B cell (primary cell): ENCODE measurements at regions not wholly inside any gene's neighbourhood (a gene's known extent, or its start where the extent isn't known, plus 50 kb on each side); places are given as distances from the start of the nearest gene placed in this dataset.

Experiments used
- ATAC-seq: fragments of 200-7000 bp; cut with Tn5 transposase; one replicate; pipeline ENCODE4 v1.10.0; 2021; ENCODE audit warnings: low read depth, mild to moderate bottlenecking, moderate number of reproducible peaks, moderate library complexity
- CTCF ChIA-PET: fragments of 350-600 bp; sonication (Branson Sonifier 250); formaldehyde crosslinking; loops from one replicate; lab custom pipeline; 2021; ENCODE audit warnings: antibody characterized with exemption, inconsistent platforms; lab: Charles Lee
- POLR2A ChIA-PET: fragments of 350-600 bp; sonication (Branson Sonifier 250); formaldehyde crosslinking; loops from one replicate; lab custom pipeline; 2021; ENCODE audit warnings: antibody characterized with exemption; lab: Charles Lee
- DNase-seq: peaks from one replicate; pipeline ENCODE4 v3.0.0; 2013
- H2AFZ ChIP-seq: 2 replicates; pipeline ENCODE4 v1.6.1; 2012; ENCODE audit warnings: mild to moderate bottlenecking, low read depth, low read length; ENCODE audit not compliant: insufficient read depth, poor library complexity, severe bottlenecking
- H3K27ac ChIP-seq, 2 donors: 1 replicate in 1 of 2; 2 replicates in 1 of 2; pipeline ENCODE4 v1.5.1; 2012 to 2013; ENCODE audit warnings: low read length in 2 of 2, mild to moderate bottlenecking in 2 of 2, moderate library complexity in 1 of 2
- H3K27me3 ChIP-seq, 4 experiments: fragments of 200-600 bp in 1 of 4; sonication (generic) in 1 of 4; replicated peaks in 1 of 4; 1 replicate in 2 of 4; 2 replicates in 2 of 4; pipeline versions ENCODE4 v1.6.1 to v1.7.0; 2013 to 2016; ENCODE audit warnings: low read length in 3 of 4, mild to moderate bottlenecking in 2 of 4, mixed read lengths in 1 of 4, moderate library complexity in 1 of 4; ENCODE audit not compliant: insufficient read depth in 4 of 4, control insufficient read depth in 3 of 4; ENCODE audit errors: control extremely low read depth in 1 of 4
- H3K36me3 ChIP-seq, 2 experiments: replicated peaks in 1 of 2; 1 replicate in 1 of 2; 2 replicates in 1 of 2; pipeline versions ENCODE4 v1.6.1 to v1.7.1; 2013; ENCODE audit warnings: low read length in 1 of 2; ENCODE audit not compliant: insufficient read depth in 2 of 2, control insufficient read depth in 1 of 2; ENCODE audit errors: control extremely low read depth in 1 of 2, extremely low read depth in 1 of 2
- H3K4me1 ChIP-seq, 2 donors: fragments of 200-600 bp in 1 of 2; sonication (generic) in 1 of 2; 1 replicate in 1 of 2; 2 replicates in 1 of 2; pipeline versions ENCODE4 v1.5.1 to v1.6.1; 2013 to 2017; ENCODE audit warnings: low read length in 2 of 2; ENCODE audit not compliant: control insufficient read depth in 2 of 2, insufficient read depth in 2 of 2
- H3K4me2 ChIP-seq: replicated peaks from 2 replicates; pipeline ENCODE3; 2012; ENCODE audit warnings: mild to moderate bottlenecking, low read depth, low read length; ENCODE audit not compliant: poor library complexity, severe bottlenecking
- H3K4me3 ChIP-seq, 5 experiments: fragments of 200-600 bp in 1 of 5; sonication (generic) in 1 of 5; 1 replicate in 3 of 5; 2 replicates in 2 of 5; pipeline versions ENCODE4 v1.5.1 to v1.7.0; 2011 to 2016; ENCODE audit warnings: low read length in 4 of 5, mild to moderate bottlenecking in 4 of 5, low read depth in 2 of 5, control low read depth in 1 of 5, moderate library complexity in 1 of 5; ENCODE audit not compliant: insufficient read depth in 1 of 5; ENCODE audit errors: control extremely low read depth in 1 of 5, extremely low read depth in 1 of 5
- H3K79me2 ChIP-seq: fragments of 200-600 bp; sonication (generic); one replicate; pipeline ENCODE4 v1.6.0; 2016; ENCODE audit warnings: low read length; ENCODE audit not compliant: control insufficient read depth, insufficient read depth
- H3K9ac ChIP-seq: fragments of 200-600 bp; sonication (generic); 2 replicates; pipeline ENCODE4 v1.6.1; 2017; ENCODE audit warnings: mild to moderate bottlenecking, low read length, moderate library complexity
- H3K9me3 ChIP-seq, 3 donors: one replicate each; pipeline versions ENCODE4 v1.6.1 to v1.7.1; 2013; ENCODE audit warnings: low read length in 2 of 3; ENCODE audit not compliant: control insufficient read depth in 2 of 3, insufficient read depth in 1 of 3; ENCODE audit errors: control extremely low read depth in 1 of 3
- H4K20me1 ChIP-seq: 2 replicates; pipeline ENCODE4 v1.6.0; 2012; ENCODE audit warnings: mild to moderate bottlenecking, low read length; ENCODE audit not compliant: insufficient read depth, control insufficient read depth, poor library complexity, severe bottlenecking
- H3K27ac Mint-ChIP-seq: one replicate; pipeline ENCODE4 v1.8.0; 2021; ENCODE audit warnings: mixed read lengths
- H3K27me3 Mint-ChIP-seq: one replicate; pipeline ENCODE4 v1.8.0; 2021; ENCODE audit warnings: mixed read lengths
- H3K4me1 Mint-ChIP-seq: one replicate; pipeline ENCODE4 v1.8.0; 2021; ENCODE audit warnings: mixed read lengths
- H3K4me3 Mint-ChIP-seq: one replicate; pipeline ENCODE4 v1.8.0; 2021; ENCODE audit warnings: mixed read lengths
- H3K9me3 Mint-ChIP-seq: one replicate; pipeline ENCODE4 v1.8.0; 2022; ENCODE audit warnings: mixed read lengths; ENCODE audit not compliant: insufficient read depth
- EZH2 ChIP-seq: IDR thresholded peaks from 2 replicates; pipeline ENCODE4 v1.6.1; 2012; ENCODE audit warnings: borderline replicate concordance, low read depth, mild to moderate bottlenecking, moderate library complexity, low read length; ENCODE audit not compliant: insufficient read depth, poor library complexity, severe bottlenecking
- WGBS: methylation state at CpG from one replicate; pipeline ENCODE4 v1.1.5; 2013; ENCODE audit warnings: missing lambda C conversion rate; ENCODE audit not compliant: insufficient coverage; 5-methylcytosine and 5-hydroxymethylcytosine counted together
- intact Hi-C: fragments of 100-400 bp; cut with micrococcal nuclease; formaldehyde crosslinking; loops from one replicate; pipeline ENCODE4 v1.10.0; 2022
- TF ChIP-seq, protein P1 (sequence below): fragments of 200-600 bp; IDR thresholded peaks from one replicate; pipeline ENCODE4 v1.8.0; 2022; ENCODE audit warnings: antibody characterized with exemption, mild to moderate bottlenecking

DNA sequence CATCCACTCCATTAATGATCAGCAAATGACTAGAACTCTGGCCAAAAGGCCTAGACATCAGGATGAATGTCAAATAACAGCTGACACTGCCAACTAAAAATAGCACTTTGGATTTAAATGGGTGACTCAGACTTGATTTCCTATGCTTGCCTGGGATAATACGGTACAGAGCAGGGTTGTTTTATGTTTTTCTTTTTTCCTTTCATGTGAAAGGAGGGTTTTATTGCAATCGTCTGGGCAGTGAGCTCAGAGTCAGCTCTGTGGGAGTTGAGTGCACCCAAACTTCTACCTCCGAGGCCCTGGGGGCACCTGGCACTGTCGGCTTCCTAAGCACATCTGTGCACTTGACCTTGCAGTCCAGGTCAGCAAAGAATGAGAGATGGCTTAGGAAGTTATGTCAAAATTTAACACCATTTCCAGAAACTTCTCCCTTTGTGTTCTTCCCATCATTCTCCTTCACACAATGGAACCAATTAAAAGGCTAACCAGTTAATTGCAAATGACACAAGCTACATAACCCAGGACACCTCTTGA lies 134.1 kb downstream of the LACC1 start:
- Histone ChIP-seq H3K4me3 (no peak overlapping the region), H3K9ac (no peak overlapping the region), H4K20me1 (no peaks in the 10 kb centered on the region), H3K27me3 (no peaks in the 10 kb centered on the region), H3K4me1 (no peaks in the 10 kb centered on the region), H2AFZ (no peak overlapping the region), H3K36me3 (no peaks in the 10 kb centered on the region), H3K79me2 (no peaks in the 10 kb centered on the region), H3K27ac (no peak overlapping the region), H3K4me2 (no peak overlapping the region), H3K9me3 (no peaks in the 10 kb centered on the region)
- Mint-ChIP-seq H3K4me1 (peaks cover 6% of the 10 kb centered on the region), H3K9me3 (no peaks in the 10 kb centered on the region), H3K4me3 (no peak overlapping the region), H3K27ac (no peak overlapping the region), H3K27me3 (peaks cover 7% of the 10 kb centered on the region)
- no peak for DNase-seq
- intact Hi-C loops: no loop called here
- ChIA-PET CTCF (no interaction called here), POLR2A (no interaction called here)
- 93% methylated on average over 3 of the region's 4 CpGs for WGBS
- TF ChIP-seq, protein P1, sequence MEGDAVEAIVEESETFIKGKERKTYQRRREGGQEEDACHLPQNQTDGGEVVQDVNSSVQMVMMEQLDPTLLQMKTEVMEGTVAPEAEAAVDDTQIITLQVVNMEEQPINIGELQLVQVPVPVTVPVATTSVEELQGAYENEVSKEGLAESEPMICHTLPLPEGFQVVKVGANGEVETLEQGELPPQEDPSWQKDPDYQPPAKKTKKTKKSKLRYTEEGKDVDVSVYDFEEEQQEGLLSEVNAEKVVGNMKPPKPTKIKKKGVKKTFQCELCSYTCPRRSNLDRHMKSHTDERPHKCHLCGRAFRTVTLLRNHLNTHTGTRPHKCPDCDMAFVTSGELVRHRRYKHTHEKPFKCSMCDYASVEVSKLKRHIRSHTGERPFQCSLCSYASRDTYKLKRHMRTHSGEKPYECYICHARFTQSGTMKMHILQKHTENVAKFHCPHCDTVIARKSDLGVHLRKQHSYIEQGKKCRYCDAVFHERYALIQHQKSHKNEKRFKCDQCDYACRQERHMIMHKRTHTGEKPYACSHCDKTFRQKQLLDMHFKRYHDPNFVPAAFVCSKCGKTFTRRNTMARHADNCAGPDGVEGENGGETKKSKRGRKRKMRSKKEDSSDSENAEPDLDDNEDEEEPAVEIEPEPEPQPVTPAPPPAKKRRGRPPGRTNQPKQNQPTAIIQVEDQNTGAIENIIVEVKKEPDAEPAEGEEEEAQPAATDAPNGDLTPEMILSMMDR: no peak
- ATAC-seq: no peak

DNA sequence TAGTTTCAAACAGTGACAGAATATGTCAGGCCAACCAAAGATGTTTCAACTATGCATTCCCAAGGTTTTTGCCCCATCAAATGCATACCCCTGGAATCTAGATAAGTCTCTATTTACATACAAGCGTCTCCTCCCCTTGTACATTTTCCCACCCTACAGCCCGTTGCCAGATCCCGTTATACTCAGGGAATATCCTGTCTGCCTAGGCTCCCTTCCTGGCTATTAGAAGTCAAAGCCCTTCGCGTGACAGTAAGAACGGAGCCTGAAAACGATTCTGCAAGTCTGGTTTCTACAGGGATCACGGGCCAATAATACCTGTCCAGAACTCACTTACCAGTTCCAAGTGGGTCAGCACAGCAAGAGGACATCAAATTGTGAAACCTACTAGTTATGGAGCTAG lies 134.8 kb downstream of the LACC1 start:
- Histone ChIP-seq H4K20me1 (no peaks in the 10 kb centered on the region), H3K4me1 (no peaks in the 10 kb centered on the region), H3K27me3 (no peaks in the 10 kb centered on the region), H3K9ac (no peak overlapping the region), H2AFZ (no peak overlapping the region), H3K9me3 (no peaks in the 10 kb centered on the region), H3K79me2 (no peaks in the 10 kb centered on the region), H3K27ac (no peak overlapping the region), H3K36me3 (no peaks in the 10 kb centered on the region), H3K4me2 (no peak overlapping the region), H3K4me3 (no peak overlapping the region)
- 88% methylated on average over 7 of the region's 8 CpGs for WGBS
- no peak overlapping the region for H3K27ac Mint-ChIP-seq
- no peaks in the 10 kb centered on the region for H3K9me3 Mint-ChIP-seq
- intact Hi-C loops: no loop called here
- DNase-seq (no peak), ATAC-seq (no peak)
- ChIA-PET POLR2A (no interaction called here), CTCF (no interaction called here)
- no peak overlapping the region for H3K4me3 Mint-ChIP-seq
- no peak for TF ChIP-seq EZH2
- TF ChIP-seq, protein P1: no peak
- H3K27me3 Mint-ChIP-seq: peaks cover under 1% of the 10 kb centered on the region
- H3K4me1 Mint-ChIP-seq: peaks cover 6% of the 10 kb centered on the region
